Liver (tissue), 8 donors: ENCODE measurements at regions not wholly inside any gene's neighbourhood (a gene's known extent, or its start where the extent isn't known, plus 50 kb on each side); places are given as distances from the start of the nearest gene placed in this dataset.

ENCODE experiments used
- DNase-seq: peaks from one replicate; pipeline ENCODE4 v3.0.0-alpha.2; 2017; ENCODE audit warnings: low spot score
- H3K27ac ChIP-seq, 2 donors: one replicate each; pipeline ENCODE4 v1.7.0; 2013; ENCODE audit warnings: inconsistent platforms in 2 of 2, low read length in 2 of 2, control low read depth in 1 of 2, low read depth in 1 of 2, mild to moderate bottlenecking in 1 of 2
- H3K27me3 ChIP-seq, 4 donors: one replicate each; pipeline versions ENCODE4 v1.6.1 to v1.7.0; 2013; ENCODE audit warnings: low read length in 3 of 4, inconsistent platforms in 1 of 4, mild to moderate bottlenecking in 1 of 4, moderate library complexity in 1 of 4; ENCODE audit not compliant: control insufficient read depth in 4 of 4, insufficient read depth in 4 of 4
- H3K36me3 ChIP-seq, 4 donors: one replicate each; pipeline versions ENCODE4 v1.6.1 to v1.7.0; 2013; ENCODE audit warnings: low read length in 3 of 4, mild to moderate bottlenecking in 3 of 4, low read depth in 1 of 4, moderate library complexity in 1 of 4; ENCODE audit not compliant: control insufficient read depth in 4 of 4, insufficient read depth in 3 of 4
- H3K4me1 ChIP-seq, 4 donors: one replicate each; pipeline versions ENCODE4 v1.6.1 to v1.7.0; 2013; ENCODE audit warnings: low read length in 3 of 4, mild to moderate bottlenecking in 3 of 4, moderate library complexity in 1 of 4; ENCODE audit not compliant: control insufficient read depth in 4 of 4, insufficient read depth in 4 of 4
- H3K4me3 ChIP-seq, 3 donors: one replicate each; pipeline versions ENCODE4 v1.6.1 to v1.7.0; 2013; ENCODE audit warnings: low read length in 3 of 3, control low read depth in 1 of 3, low read depth in 1 of 3, mild to moderate bottlenecking in 1 of 3
- H3K9ac ChIP-seq, 2 donors: one replicate each; pipeline ENCODE4 v1.7.0; 2013; ENCODE audit warnings: low read length in 2 of 2, mild to moderate bottlenecking in 2 of 2, moderate library complexity in 2 of 2, control low read depth in 1 of 2, low read depth in 1 of 2
- H3K9me3 ChIP-seq, 4 donors: one replicate each; pipeline versions ENCODE4 v1.6.1 to v1.7.0; 2013; ENCODE audit warnings: low read length in 3 of 4; ENCODE audit not compliant: control insufficient read depth in 4 of 4
- ATF3 ChIP-seq: IDR thresholded peaks from 2 replicates; pipeline ENCODE4 v1.6.1; 2016; ENCODE audit warnings: antibody characterized with exemption
- CTCF ChIP-seq: fragments of 150-350 bp; IDR thresholded peaks from 2 replicates; pipeline ENCODE4 v1.5.1; 2017; ENCODE audit warnings: improper control_type of control experiment, low read depth, low read length; ENCODE audit not compliant: missing input control
- EGR1 ChIP-seq, 2 donors: IDR thresholded peaks; 2 replicates each; pipeline ENCODE4 v1.6.1; 2016 to 2018; ENCODE audit warnings: antibody characterized with exemption in 2 of 2, low read depth in 2 of 2
- FOXA1 ChIP-seq: IDR thresholded peaks from 2 replicates; pipeline ENCODE4 v1.6.1; 2016; ENCODE audit warnings: antibody characterized with exemption
- FOXA2 ChIP-seq: IDR thresholded peaks from 2 replicates; pipeline ENCODE4 v1.6.1; 2016; ENCODE audit warnings: antibody characterized with exemption
- GABPA ChIP-seq, 2 donors: IDR thresholded peaks in 1 of 2; conservative IDR thresholded peaks in 1 of 2; 2 replicates each; pipeline ENCODE4 v1.6.1; 2016; ENCODE audit warnings: antibody characterized with exemption in 2 of 2, mild to moderate bottlenecking in 1 of 2, moderate library complexity in 1 of 2
- HNF4A ChIP-seq, 2 donors: conservative IDR thresholded peaks; 2 replicates each; pipeline ENCODE4 v1.6.1; 2016; ENCODE audit warnings: antibody characterized with exemption in 2 of 2, mild to moderate bottlenecking in 2 of 2
- HNF4G ChIP-seq: IDR thresholded peaks from 2 replicates; pipeline ENCODE4 v1.6.1; 2016; ENCODE audit warnings: antibody characterized with exemption
- JUND ChIP-seq, 2 donors: IDR thresholded peaks; 2 replicates each; pipeline ENCODE4 v1.6.1; 2016; ENCODE audit warnings: antibody characterized with exemption in 2 of 2
- MAX ChIP-seq: IDR thresholded peaks from 2 replicates; pipeline ENCODE4 v1.6.1; 2016; ENCODE audit warnings: antibody characterized with exemption
- NR2F2 ChIP-seq: IDR thresholded peaks from 2 replicates; pipeline ENCODE4 v1.6.1; 2016; ENCODE audit warnings: antibody characterized with exemption
- RAD21 ChIP-seq, 2 donors: IDR thresholded peaks; 2 replicates each; pipeline ENCODE4 v1.6.1; 2016; ENCODE audit warnings: antibody characterized with exemption in 2 of 2, mild to moderate bottlenecking in 2 of 2
- REST ChIP-seq: IDR thresholded peaks from 2 replicates; pipeline ENCODE4 v1.6.1; 2016; ENCODE audit warnings: antibody characterized with exemption, mild to moderate bottlenecking
- RXRA ChIP-seq, 2 donors: IDR thresholded peaks; 2 replicates each; pipeline ENCODE4 v1.6.1; 2017 to 2018; ENCODE audit warnings: antibody characterized with exemption in 2 of 2, mild to moderate bottlenecking in 1 of 2
- SP1 ChIP-seq: IDR thresholded peaks from 2 replicates; pipeline ENCODE4 v1.6.1; 2018; ENCODE audit warnings: antibody characterized with exemption, mild to moderate bottlenecking
- TAF1 ChIP-seq: conservative IDR thresholded peaks from 2 replicates; pipeline ENCODE4 v1.6.1; 2016; ENCODE audit warnings: antibody characterized with exemption, mild to moderate bottlenecking
- YY1 ChIP-seq: IDR thresholded peaks from 2 replicates; pipeline ENCODE4 v1.6.1; 2016; ENCODE audit warnings: antibody characterized with exemption, mild to moderate bottlenecking
- ZBTB33 ChIP-seq: IDR thresholded peaks from 2 replicates; pipeline ENCODE4 v1.6.1; 2016; ENCODE audit warnings: antibody characterized with exemption
- WGBS: extraction: QIAGEN DNeasy Blood & Tissue Kit; methylation state at CpG from one replicate; pipeline ENCODE4 v1.1.7; 2013; 5-methylcytosine and 5-hydroxymethylcytosine counted together
- donor health status: healthy.
- donor health status: healthy.
- donor health status: healthy.
- donor health status: healthy.
- donor health status: healthy.

DNA sequence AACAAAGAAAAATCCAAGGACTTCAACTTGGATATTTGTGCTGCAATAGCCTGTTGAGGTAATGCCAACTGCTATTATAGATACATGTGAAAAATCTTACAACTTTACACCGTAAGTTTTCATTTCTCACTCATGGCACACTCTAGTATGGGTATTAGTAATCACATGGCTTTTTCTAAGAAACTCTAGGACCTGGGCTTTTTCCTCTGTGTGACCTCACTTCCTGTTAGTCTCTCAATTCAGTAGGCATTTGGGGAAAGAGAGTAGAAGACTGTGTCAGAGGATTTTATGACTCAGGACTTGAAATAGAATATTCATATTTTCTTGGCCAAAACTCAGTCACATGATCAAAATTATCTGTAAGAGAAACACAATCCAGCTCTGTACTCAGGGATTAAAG lies 1049.9 kb downstream of the REEP3 start:
- Histone ChIP-seq H3K9me3 (peaks cover 0 to 2% (median 0%) of the 10 kb centered on the region in 4 donors), H3K27ac (no peak overlapping the region), H3K4me1 (peaks cover 7 to 17% (median 12%) of the 10 kb centered on the region in 4 donors), H3K4me3 (no peak overlapping the region), H3K9ac (no peak overlapping the region), H3K36me3 (no peaks in the 10 kb centered on the region), H3K27me3 (no peaks in the 10 kb centered on the region)
- TF ChIP-seq YY1 = no peak
- no peak for TF ChIP-seq RXRA (IDR thresholded peaks at IDR 0.05)
- no peak for TF ChIP-seq TAF1
- TF ChIP-seq HNF4A (conservative IDR thresholded peaks at IDR 0.05) = no peak
- no peak for TF ChIP-seq NR2F2
- TF ChIP-seq ATF3 = no peak
- TF ChIP-seq RAD21 (IDR thresholded peaks at IDR 0.05) = no peak
- TF ChIP-seq EGR1 (IDR thresholded peaks at IDR 0.05; ENCODE audit: low read depth in 2 of 2) = no peak
- no peak for TF ChIP-seq GABPA (IDR thresholded peaks at IDR 0.05 in 1 of 2, conservative IDR thresholded peaks at IDR 0.05 in 1 of 2)
- no peak for DNase-seq
- WGBS = 96% methylated on average over 1 of the region's 1 CpG

- no peak overlapping the region for H3K4me3 ChIP-seq
- DNase-seq = no peak
- H3K27me3 ChIP-seq = no peaks in the 10 kb centered on the region
- peaks cover 7 to 17% (median 12%) of the 10 kb centered on the region in 4 donors for H3K4me1 ChIP-seq
- peak; percentile 80 for TF ChIP-seq SP1
- TF ChIP-seq ATF3 = no peak
- TF ChIP-seq HNF4A (conservative IDR thresholded peaks at IDR 0.05) = peak; percentile 75 to 79
- TF ChIP-seq TAF1 = no peak
- TF ChIP-seq REST = peak; percentile 14
- peak in 1 of 2 donors; percentile 49 for TF ChIP-seq RXRA (IDR thresholded peaks at IDR 0.05)
- peak; percentile 32 for TF ChIP-seq MAX
- TF ChIP-seq CTCF = no peak
- peak in 1 of 2 donors; percentile 57 for TF ChIP-seq JUND (IDR thresholded peaks at IDR 0.05)
- TF ChIP-seq HNF4G = peak; percentile 47
- peak; percentile 26 for TF ChIP-seq FOXA1
- TF ChIP-seq ZBTB33 = peak; percentile 27
- TF ChIP-seq FOXA2 = peak; percentile 63
- no peak for TF ChIP-seq NR2F2
- no peak overlapping the region for H3K9ac ChIP-seq
- no peaks in the 10 kb centered on the region for H3K36me3 ChIP-seq
- peak overlapping the region in 1 of 2 donors; percentile 21 for H3K27ac ChIP-seq
- peaks cover 0 to under 1% (median 0%) of the 10 kb centered on the region in 4 donors for H3K9me3 ChIP-seq
- 23% methylated on average over 1 of the region's 1 CpG for WGBS
Observed at GRCh38 chr10:64573623-64574325, 1052.6 kb downstream of the REEP3 start.
